DOHH2 (cell line): ENCODE measurements at regions not wholly inside any gene's neighbourhood (a gene's known extent, or its start where the extent isn't known, plus 50 kb on each side); places are given as distances from the start of the nearest gene placed in this dataset.
"Not testable (repeated sequence)": the region's sequence is repeated elsewhere in the genome, so short reads cannot be mapped to it uniquely, and the experiment has no call there.

ENCODE experiments used
- H3F3A ChIP-seq: fragments of 200-600 bp; sonication (generic), shearing (Covaris generic); 2 replicates; pipeline ENCODE4 v1.6.0; 2016; ENCODE audit warnings: antibody characterized with exemption, mild to moderate bottlenecking; ENCODE audit not compliant: control insufficient read depth, insufficient read depth
- H3K27ac ChIP-seq: fragments of 200-600 bp; sonication (generic); 2 replicates; pipeline ENCODE4 v1.5.1; 2014; ENCODE audit warnings: low read depth, mild to moderate bottlenecking, low read length, moderate library complexity
- H3K27me3 ChIP-seq: fragments of 200-600 bp; sonication (generic); 2 replicates; pipeline ENCODE4 v1.6.1; 2014; ENCODE audit warnings: mild to moderate bottlenecking, low read length, mixed read lengths; ENCODE audit not compliant: control insufficient read depth
- H3K36me3 ChIP-seq: fragments of 200-600 bp; sonication (generic); 2 replicates; pipeline ENCODE4 v1.6.1; 2014; ENCODE audit warnings: mild to moderate bottlenecking, low read length, moderate library complexity, mixed read lengths; ENCODE audit not compliant: control insufficient read depth
- H3K4me1 ChIP-seq: fragments of 200-600 bp; sonication (generic); 2 replicates; pipeline ENCODE4 v1.6.1; 2014; ENCODE audit warnings: mild to moderate bottlenecking, low read length, mixed read lengths; ENCODE audit not compliant: control insufficient read depth
- H3K4me2 ChIP-seq: fragments of 200-600 bp; sonication (generic); 2 replicates; pipeline ENCODE4 v1.6.0; 2014; ENCODE audit warnings: mild to moderate bottlenecking, low read length, moderate library complexity
- H3K4me3 ChIP-seq: fragments of 200-600 bp; sonication (generic); 2 replicates; pipeline ENCODE4 v1.5.1; 2014; ENCODE audit warnings: mild to moderate bottlenecking, low read length, mixed read lengths
- H3K79me2 ChIP-seq: fragments of 200-600 bp; sonication (generic); 2 replicates; pipeline ENCODE4 v1.6.1; 2014; ENCODE audit warnings: mild to moderate bottlenecking, low read length, mixed read lengths; ENCODE audit not compliant: control insufficient read depth
- H3K9me2 ChIP-seq: fragments of 200-600 bp; sonication (generic); replicated peaks from 2 replicates; pipeline ENCODE4 v1.6.1; 2014; ENCODE audit warnings: mild to moderate bottlenecking, low read length, mixed read lengths; ENCODE audit not compliant: control insufficient read depth
- H3K9me3 ChIP-seq: fragments of 200-600 bp; sonication (generic); 2 replicates; pipeline ENCODE4 v1.6.1; 2014; ENCODE audit warnings: antibody characterized with exemption, low read length, mixed read lengths; ENCODE audit not compliant: control insufficient read depth, insufficient read depth
- H4K20me1 ChIP-seq: fragments of 200-600 bp; sonication (generic); 2 replicates; pipeline ENCODE4 v1.6.0; 2014; ENCODE audit warnings: low read depth, mild to moderate bottlenecking, antibody characterized with exemption, low read length, moderate library complexity; ENCODE audit not compliant: control insufficient read depth, insufficient read depth
- EZH2phosphoT487 ChIP-seq: fragments of 200-600 bp; sonication (generic); IDR thresholded peaks from 2 replicates; pipeline ENCODE4 v1.6.1; 2017; ENCODE audit warnings: borderline replicate concordance, mild to moderate bottlenecking, antibody characterized with exemption, low read length, moderate library complexity, mixed read lengths
- TF ChIP-seq, protein P1 (sequence below): fragments of 200-600 bp; sonication (generic); IDR thresholded peaks from one replicate; pipeline ENCODE4 v1.5.1; 2014; ENCODE audit warnings: antibody characterized with exemption, mild to moderate bottlenecking, low read depth, low read length; ENCODE audit not compliant: poor library complexity, severe bottlenecking

- Histone ChIP-seq H3K27ac (no peak overlapping the region), H3K9me3 (no peaks in the 10 kb centered on the region), H3F3A (no peaks in the 10 kb centered on the region), H3K4me1 (no peaks in the 10 kb centered on the region), H3K4me3 (no peak overlapping the region), H3K27me3 (no peaks in the 10 kb centered on the region), H3K4me2 (no peak overlapping the region), H3K9me2 (no peaks in the 10 kb centered on the region), H4K20me1 (no peaks in the 10 kb centered on the region), H3K79me2 (no peaks in the 10 kb centered on the region), H3K36me3 (no peaks in the 10 kb centered on the region)
- no peak for TF ChIP-seq EZH2phosphoT487
- TF ChIP-seq, protein P1, sequence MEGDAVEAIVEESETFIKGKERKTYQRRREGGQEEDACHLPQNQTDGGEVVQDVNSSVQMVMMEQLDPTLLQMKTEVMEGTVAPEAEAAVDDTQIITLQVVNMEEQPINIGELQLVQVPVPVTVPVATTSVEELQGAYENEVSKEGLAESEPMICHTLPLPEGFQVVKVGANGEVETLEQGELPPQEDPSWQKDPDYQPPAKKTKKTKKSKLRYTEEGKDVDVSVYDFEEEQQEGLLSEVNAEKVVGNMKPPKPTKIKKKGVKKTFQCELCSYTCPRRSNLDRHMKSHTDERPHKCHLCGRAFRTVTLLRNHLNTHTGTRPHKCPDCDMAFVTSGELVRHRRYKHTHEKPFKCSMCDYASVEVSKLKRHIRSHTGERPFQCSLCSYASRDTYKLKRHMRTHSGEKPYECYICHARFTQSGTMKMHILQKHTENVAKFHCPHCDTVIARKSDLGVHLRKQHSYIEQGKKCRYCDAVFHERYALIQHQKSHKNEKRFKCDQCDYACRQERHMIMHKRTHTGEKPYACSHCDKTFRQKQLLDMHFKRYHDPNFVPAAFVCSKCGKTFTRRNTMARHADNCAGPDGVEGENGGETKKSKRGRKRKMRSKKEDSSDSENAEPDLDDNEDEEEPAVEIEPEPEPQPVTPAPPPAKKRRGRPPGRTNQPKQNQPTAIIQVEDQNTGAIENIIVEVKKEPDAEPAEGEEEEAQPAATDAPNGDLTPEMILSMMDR, result no peak
Measured at GRCh38 chr10:61042533-61042932, 98.5 kb upstream of the RHOBTB1 start.

- Histone ChIP-seq H3K4me1 (no peaks in the 10 kb centered on the region), H3K79me2 (no peaks in the 10 kb centered on the region), H3K27ac (no peak overlapping the region), H4K20me1 (no peaks in the 10 kb centered on the region), H3K4me3 (no peak overlapping the region), H3K36me3 (no peaks in the 10 kb centered on the region), H3K27me3 (no peaks in the 10 kb centered on the region), H3K9me2 (no peaks in the 10 kb centered on the region), H3K9me3 (no peaks in the 10 kb centered on the region), H3K4me2 (no peak overlapping the region), H3F3A (no peaks in the 10 kb centered on the region)
- TF ChIP-seq, protein P1, result no peak
- no peak for TF ChIP-seq EZH2phosphoT487
Measured at GRCh38 chr10:61040399-61041016, 96.5 kb upstream of the RHOBTB1 start.

- no peak for TF ChIP-seq EZH2phosphoT487
- Histone ChIP-seq H3K9me2 (no peaks in the 10 kb centered on the region), H3K27ac (no peak overlapping the region), H3F3A (no peaks in the 10 kb centered on the region), H3K79me2 (no peaks in the 10 kb centered on the region), H3K4me2 (no peak overlapping the region), H3K4me1 (no peaks in the 10 kb centered on the region), H3K9me3 (no peaks in the 10 kb centered on the region), H3K4me3 (no peak overlapping the region), H3K36me3 (no peaks in the 10 kb centered on the region), H3K27me3 (no peaks in the 10 kb centered on the region), H4K20me1 (no peaks in the 10 kb centered on the region)
Measured at GRCh38 chr10:61039868-61040267, 95.9 kb upstream of the RHOBTB1 start.

DNA sequence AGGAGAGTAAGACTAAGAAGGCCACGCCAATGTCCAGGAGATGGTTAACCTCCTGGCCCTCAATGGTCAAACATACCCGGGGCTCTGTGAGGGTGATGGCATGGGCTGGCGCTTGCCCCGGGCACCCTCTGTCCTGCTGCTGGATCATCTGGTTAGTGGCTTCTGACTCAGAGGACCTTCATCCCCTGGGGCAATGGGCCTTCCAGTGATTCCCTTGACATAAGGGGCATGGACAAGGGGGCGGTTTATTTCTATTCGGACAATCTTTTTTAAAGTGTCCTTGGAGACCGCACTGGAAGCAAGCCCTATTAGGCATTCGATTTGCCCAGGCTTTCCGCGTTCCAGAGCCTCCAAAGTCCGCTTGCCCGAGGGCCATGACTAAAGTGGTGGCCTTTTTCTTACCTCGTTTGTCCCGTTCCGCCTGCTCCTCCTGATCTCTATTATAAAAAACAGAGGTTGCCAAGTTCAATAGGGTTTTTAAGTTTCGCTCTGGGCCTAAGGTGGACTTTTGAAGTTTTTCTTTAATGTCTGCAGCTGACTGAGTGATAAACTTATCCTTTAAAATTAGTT, 93.4 kb upstream of the RHOBTB1 start:
- not testable (repeated sequence) for H3K79me2 ChIP-seq, H3K27ac ChIP-seq, H3K27me3 ChIP-seq, H3K9me3 ChIP-seq, H3K4me3 ChIP-seq, H3F3A ChIP-seq, H3K4me2 ChIP-seq, H3K9me2 ChIP-seq, H4K20me1 ChIP-seq, H3K36me3 ChIP-seq, H3K4me1 ChIP-seq

GRCh38 chr10:61036148-61036547, 92.2 kb upstream of the RHOBTB1 start:
- not testable (repeated sequence) for H3K4me3 ChIP-seq, H4K20me1 ChIP-seq, H3K4me1 ChIP-seq, H3K79me2 ChIP-seq, H3K9me3 ChIP-seq, H3K36me3 ChIP-seq, H3K4me2 ChIP-seq, H3F3A ChIP-seq, H3K9me2 ChIP-seq, H3K27ac ChIP-seq, H3K27me3 ChIP-seq
